MM.1S (cell line): ENCODE measurements at regions not wholly inside any gene's neighbourhood (a gene's known extent, or its start where the extent isn't known, plus 50 kb on each side); places are given as distances from the start of the nearest gene placed in this dataset.

Experiments used
- DNase-seq: peaks from one replicate; pipeline ENCODE4 v3.0.0-alpha.2; 2015
- H2AFZ ChIP-seq: fragments of 300-600 bp; sonication (generic); 2 replicates; pipeline ENCODE4 v1.6.0; 2016; ENCODE audit warnings: antibody characterized with exemption, low read length
- H3F3A ChIP-seq: fragments of 300-600 bp; sonication (generic); 2 replicates; pipeline ENCODE4 v1.6.1; 2016; ENCODE audit warnings: mild to moderate bottlenecking, antibody characterized with exemption, low read length, moderate library complexity, mixed read lengths; ENCODE audit not compliant: insufficient read depth
- H3K27ac ChIP-seq: fragments of 300-600 bp; sonication (generic); 2 replicates; pipeline ENCODE4 v1.5.1; 2016; ENCODE audit warnings: mild to moderate bottlenecking, low read length
- H3K27me3 ChIP-seq: fragments of 300-600 bp; sonication (generic); replicated peaks from 2 replicates; pipeline ENCODE4 v1.6.0; 2016; ENCODE audit warnings: low read length; ENCODE audit not compliant: insufficient read depth
- H3K36me3 ChIP-seq: fragments of 300-600 bp; sonication (generic); replicated peaks from 2 replicates; pipeline ENCODE4 v1.6.1; 2016; ENCODE audit warnings: mild to moderate bottlenecking, low read length, mixed read lengths; ENCODE audit not compliant: insufficient read depth
- H3K4me1 ChIP-seq: fragments of 300-600 bp; sonication (generic); 2 replicates; pipeline ENCODE4 v1.6.1; 2016; ENCODE audit warnings: low read length, mixed read lengths
- H3K4me2 ChIP-seq: fragments of 300-600 bp; sonication (generic); 2 replicates; pipeline ENCODE4 v1.6.0; 2016; ENCODE audit warnings: low read depth, low read length
- H3K4me3 ChIP-seq: fragments of 300-600 bp; sonication (generic); 2 replicates; pipeline ENCODE4 v1.5.1; 2016; ENCODE audit warnings: low read length, mixed read lengths
- H3K79me2 ChIP-seq: fragments of 300-600 bp; sonication (generic); 2 replicates; pipeline ENCODE4 v1.6.1; 2016; ENCODE audit warnings: mixed run types, low read length, mixed read lengths
- H3K9ac ChIP-seq: fragments of 300-600 bp; sonication (generic); 2 replicates; pipeline ENCODE4 v1.6.1; 2016; ENCODE audit warnings: low read length, mixed read lengths
- H3K9me2 ChIP-seq: fragments of 300-600 bp; sonication (generic); replicated peaks from 2 replicates; pipeline ENCODE4 v1.6.1; 2016; ENCODE audit warnings: mild to moderate bottlenecking, low read length, mixed read lengths; ENCODE audit not compliant: insufficient read depth
- H3K9me3 ChIP-seq: fragments of 300-600 bp; sonication (generic); replicated peaks from 2 replicates; pipeline ENCODE4 v1.6.1; 2016; ENCODE audit warnings: mild to moderate bottlenecking, low read length, mixed read lengths; ENCODE audit not compliant: insufficient read depth
- H4K20me1 ChIP-seq: fragments of 300-600 bp; sonication (generic); 2 replicates; pipeline ENCODE4 v1.6.1; 2016; ENCODE audit warnings: mild to moderate bottlenecking, low read length, moderate library complexity, mixed read lengths; ENCODE audit not compliant: insufficient read depth
- EZH2 ChIP-seq: fragments of 300-600 bp; sonication (generic); optimal IDR thresholded peaks from 2 replicates; pipeline ENCODE3; 2017; ENCODE audit warnings: low read depth, mild to moderate bottlenecking, antibody characterized with exemption, low read length, mixed read lengths
- EZH2phosphoT487 ChIP-seq: fragments of 300-600 bp; sonication (generic); IDR thresholded peaks from 2 replicates; pipeline ENCODE4 v1.6.1; 2018; ENCODE audit warnings: antibody characterized with exemption, low read length
- TF ChIP-seq, protein P1 (sequence below): fragments of 300-600 bp; sonication (generic); IDR thresholded peaks from 2 replicates; pipeline ENCODE4 v1.5.1; 2016; ENCODE audit warnings: antibody characterized with exemption, low read length, mixed read lengths

GRCh38 chr2:146031158-146031557 lies 1511.2 kb upstream of the ZEB2 start:
- Histone ChIP-seq H4K20me1 (no peaks in the 10 kb centered on the region), H3K27ac (no peak overlapping the region), H2AFZ (no peak overlapping the region), H3K79me2 (no peaks in the 10 kb centered on the region), H3K4me3 (no peak overlapping the region), H3K36me3 (no peaks in the 10 kb centered on the region), H3F3A (no peaks in the 10 kb centered on the region), H3K9me3 (no peaks in the 10 kb centered on the region), H3K27me3 (no peaks in the 10 kb centered on the region), H3K4me1 (no peaks in the 10 kb centered on the region), H3K4me2 (no peak overlapping the region), H3K9me2 (no peaks in the 10 kb centered on the region), H3K9ac (no peak overlapping the region)
- DNase-seq, result no peak
- TF ChIP-seq, protein P1, sequence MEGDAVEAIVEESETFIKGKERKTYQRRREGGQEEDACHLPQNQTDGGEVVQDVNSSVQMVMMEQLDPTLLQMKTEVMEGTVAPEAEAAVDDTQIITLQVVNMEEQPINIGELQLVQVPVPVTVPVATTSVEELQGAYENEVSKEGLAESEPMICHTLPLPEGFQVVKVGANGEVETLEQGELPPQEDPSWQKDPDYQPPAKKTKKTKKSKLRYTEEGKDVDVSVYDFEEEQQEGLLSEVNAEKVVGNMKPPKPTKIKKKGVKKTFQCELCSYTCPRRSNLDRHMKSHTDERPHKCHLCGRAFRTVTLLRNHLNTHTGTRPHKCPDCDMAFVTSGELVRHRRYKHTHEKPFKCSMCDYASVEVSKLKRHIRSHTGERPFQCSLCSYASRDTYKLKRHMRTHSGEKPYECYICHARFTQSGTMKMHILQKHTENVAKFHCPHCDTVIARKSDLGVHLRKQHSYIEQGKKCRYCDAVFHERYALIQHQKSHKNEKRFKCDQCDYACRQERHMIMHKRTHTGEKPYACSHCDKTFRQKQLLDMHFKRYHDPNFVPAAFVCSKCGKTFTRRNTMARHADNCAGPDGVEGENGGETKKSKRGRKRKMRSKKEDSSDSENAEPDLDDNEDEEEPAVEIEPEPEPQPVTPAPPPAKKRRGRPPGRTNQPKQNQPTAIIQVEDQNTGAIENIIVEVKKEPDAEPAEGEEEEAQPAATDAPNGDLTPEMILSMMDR, result no peak
- TF ChIP-seq EZH2phosphoT487, result no peak
- no peak for TF ChIP-seq EZH2

DNA sequence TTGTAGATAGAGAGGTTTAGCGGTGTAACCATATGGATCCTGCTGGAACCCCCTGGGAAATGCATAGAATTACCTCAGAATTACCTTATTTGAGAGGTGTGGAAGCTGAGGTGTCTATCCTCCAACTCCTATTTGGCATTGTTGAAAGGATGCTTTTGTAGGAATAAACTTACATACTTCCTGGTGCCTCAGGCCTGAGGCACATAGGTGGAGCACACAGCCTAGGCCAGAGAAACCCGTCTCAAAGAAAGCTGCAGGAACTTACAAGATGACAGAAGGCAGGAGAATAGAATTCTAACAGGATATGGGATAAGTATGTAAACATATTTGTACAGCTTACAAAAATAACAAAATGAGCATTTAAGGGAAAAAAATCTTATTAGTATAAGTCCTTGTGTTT lies 1507.2 kb upstream of the ZEB2 start:
- Histone ChIP-seq H4K20me1 (no peaks in the 10 kb centered on the region), H3K9me3 (no peaks in the 10 kb centered on the region), H3K36me3 (no peaks in the 10 kb centered on the region), H2AFZ (no peak overlapping the region), H3K4me1 (no peaks in the 10 kb centered on the region), H3K4me2 (no peak overlapping the region), H3K9me2 (no peaks in the 10 kb centered on the region), H3K9ac (no peak overlapping the region), H3K27me3 (no peaks in the 10 kb centered on the region), H3K27ac (no peak overlapping the region), H3F3A (no peaks in the 10 kb centered on the region), H3K4me3 (no peak overlapping the region), H3K79me2 (no peaks in the 10 kb centered on the region)
- no peak for DNase-seq
- TF ChIP-seq EZH2phosphoT487, result no peak
- TF ChIP-seq, protein P1, result no peak
- no peak for TF ChIP-seq EZH2

DNA sequence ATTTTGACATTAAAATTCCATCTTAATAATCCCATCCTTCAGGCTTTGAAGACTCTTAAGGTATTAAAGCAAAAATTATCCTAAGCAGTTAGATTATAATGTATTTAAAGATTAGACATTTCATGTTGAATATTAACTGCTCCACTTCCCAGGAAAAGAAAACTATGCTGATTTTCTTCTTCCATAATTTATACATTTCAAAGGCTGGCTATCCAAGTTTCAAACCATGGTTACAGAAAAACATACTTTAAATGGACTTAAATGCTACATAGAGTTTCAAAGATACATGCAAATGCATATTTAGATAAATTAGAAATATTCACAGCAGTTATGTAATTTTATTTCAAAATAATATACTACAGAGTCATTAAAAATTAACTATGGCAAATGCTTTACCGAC lies 1505.6 kb upstream of the ZEB2 start:
- H3K4me2 ChIP-seq, result no peak overlapping the region
- H3K9me2 ChIP-seq, result no peaks in the 10 kb centered on the region
- H3K27me3 ChIP-seq, result no peaks in the 10 kb centered on the region
- H3K9ac ChIP-seq, result no peak overlapping the region
- H3K36me3 ChIP-seq, result no peaks in the 10 kb centered on the region
- no peak overlapping the region for H3K4me3 ChIP-seq
- no peaks in the 10 kb centered on the region for H3K4me1 ChIP-seq
- no peak for TF ChIP-seq EZH2phosphoT487
- no peak for TF ChIP-seq EZH2
- TF ChIP-seq, protein P1, result no peak
- no peak overlapping the region for H2AFZ ChIP-seq
- H3K79me2 ChIP-seq, result no peaks in the 10 kb centered on the region
- no peak for DNase-seq
- no peaks in the 10 kb centered on the region for H3F3A ChIP-seq
- H3K9me3 ChIP-seq, result no peaks in the 10 kb centered on the region
- H3K27ac ChIP-seq, result no peak overlapping the region
- no peaks in the 10 kb centered on the region for H4K20me1 ChIP-seq
